Muscle layer of colon (tissue), 2 donors: ENCODE measurements at regions not wholly inside any gene's neighbourhood (a gene's known extent, or its start where the extent isn't known, plus 50 kb on each side); places are given as distances from the start of the nearest gene placed in this dataset.
"Not testable (repeated sequence)": the region's sequence is repeated elsewhere in the genome, so short reads cannot be mapped to it uniquely, and the experiment has no call there.

ENCODE experiments used
- H3K27ac ChIP-seq: one replicate; pipeline ENCODE4 v1.7.0; 2013; ENCODE audit warnings: low read depth, mild to moderate bottlenecking, low read length, moderate library complexity
- H3K27me3 ChIP-seq, 2 donors: one replicate each; pipeline ENCODE4 v1.7.0; 2013; ENCODE audit warnings: low read length in 2 of 2, mild to moderate bottlenecking in 2 of 2; ENCODE audit not compliant: insufficient read depth in 2 of 2, control insufficient read depth in 1 of 2
- H3K36me3 ChIP-seq: one replicate; pipeline ENCODE4 v1.7.0; 2013; ENCODE audit warnings: mild to moderate bottlenecking, low read length; ENCODE audit not compliant: insufficient read depth
- H3K4me1 ChIP-seq: one replicate; pipeline ENCODE4 v1.7.0; 2013; ENCODE audit warnings: mild to moderate bottlenecking, low read length; ENCODE audit not compliant: insufficient read depth
- H3K4me3 ChIP-seq, 2 donors: one replicate each; pipeline ENCODE4 v1.7.0; 2013; ENCODE audit warnings: low read length in 2 of 2, low read depth in 1 of 2, mild to moderate bottlenecking in 1 of 2, moderate library complexity in 1 of 2
- H3K9ac ChIP-seq: one replicate; pipeline ENCODE4 v1.7.0; 2013; ENCODE audit warnings: low read length
- H3K9me3 ChIP-seq: one replicate; pipeline ENCODE4 v1.7.0; 2013; ENCODE audit warnings: mild to moderate bottlenecking, low read length
- donor health status: abdominal sarcoma.
- donor health status: Adenocarcinoma of cecum.

DNA sequence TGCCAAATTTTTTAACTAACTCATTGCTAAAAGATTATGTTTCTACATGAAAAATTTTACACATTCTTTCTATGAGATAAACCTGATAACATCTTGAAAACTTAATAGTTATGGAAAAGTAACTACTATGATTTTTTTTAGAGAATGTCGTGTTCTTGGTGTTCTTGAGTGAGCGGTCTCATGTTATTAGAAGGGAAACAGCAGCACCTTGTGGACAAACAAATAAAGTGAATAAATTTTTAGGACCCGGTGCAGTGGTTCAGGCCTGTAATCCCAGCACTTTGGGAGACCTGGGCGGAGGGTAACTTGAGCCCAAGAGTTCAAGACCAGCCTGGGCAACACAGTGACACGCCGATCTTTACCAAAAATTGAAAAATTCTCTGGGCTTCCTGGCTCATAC is 166.0 kb downstream of the FOXD4L6 start:
- not testable (repeated sequence) for H3K9me3 ChIP-seq, H3K4me1 ChIP-seq, H3K27ac ChIP-seq, H3K9ac ChIP-seq, H3K36me3 ChIP-seq, H3K4me3 ChIP-seq, H3K27me3 ChIP-seq

DNA sequence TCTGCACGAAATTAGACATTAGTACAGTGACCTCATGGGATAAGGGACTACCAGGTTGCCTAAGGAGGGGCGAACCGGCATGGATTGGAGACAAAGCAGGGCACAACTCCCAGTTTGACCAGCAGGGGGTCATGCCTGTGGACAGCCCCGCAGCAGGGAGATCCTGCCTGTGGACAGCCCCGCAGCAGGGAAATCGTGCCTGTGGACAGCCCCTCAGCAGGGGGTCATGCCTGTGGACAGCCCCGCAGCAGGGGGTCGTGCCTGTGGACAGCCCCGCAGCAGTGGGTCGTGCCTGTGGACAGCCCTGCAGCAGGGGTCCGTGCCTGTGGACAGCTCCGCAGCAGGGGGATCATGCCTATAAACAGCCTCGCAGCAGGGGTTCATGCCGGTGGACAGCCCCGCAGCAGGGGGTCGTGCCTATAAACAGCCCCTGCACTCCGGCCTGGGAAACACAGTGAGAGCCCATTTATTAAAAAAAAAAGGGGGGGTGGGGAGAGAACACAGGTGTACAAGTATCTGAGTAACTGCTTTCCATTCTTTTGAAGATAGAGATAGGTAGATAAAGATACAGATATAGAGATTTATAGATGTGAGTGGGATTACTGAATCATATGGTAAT is 176.5 kb downstream of the FOXD4L6 start:
- not testable (repeated sequence) for H3K9me3 ChIP-seq, H3K27me3 ChIP-seq, H3K4me3 ChIP-seq, H3K4me1 ChIP-seq, H3K27ac ChIP-seq, H3K36me3 ChIP-seq, H3K9ac ChIP-seq

DNA sequence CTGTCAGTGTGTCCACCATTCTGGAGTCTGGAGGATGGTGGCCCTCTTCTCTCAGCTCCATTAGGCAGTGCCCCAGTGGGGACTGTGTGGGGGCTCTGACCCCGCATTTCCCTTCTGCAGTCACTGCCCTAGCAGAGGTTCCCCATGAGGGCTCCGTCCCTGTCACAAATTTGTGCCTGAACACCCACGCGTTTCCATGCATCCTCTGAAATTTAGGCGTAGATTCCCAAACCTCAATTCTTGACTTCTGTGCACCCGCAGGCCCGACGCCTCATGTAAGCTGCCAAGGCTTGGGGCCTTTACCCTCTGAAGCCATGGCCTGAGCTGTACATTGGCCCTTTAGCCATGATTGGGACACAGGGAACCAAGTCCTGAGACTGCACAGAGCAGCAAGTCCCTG is 182.3 kb downstream of the FOXD4L6 start:
- not testable (repeated sequence) for H3K36me3 ChIP-seq, H3K4me1 ChIP-seq, H3K27me3 ChIP-seq, H3K9me3 ChIP-seq, H3K4me3 ChIP-seq, H3K27ac ChIP-seq, H3K9ac ChIP-seq

DNA sequence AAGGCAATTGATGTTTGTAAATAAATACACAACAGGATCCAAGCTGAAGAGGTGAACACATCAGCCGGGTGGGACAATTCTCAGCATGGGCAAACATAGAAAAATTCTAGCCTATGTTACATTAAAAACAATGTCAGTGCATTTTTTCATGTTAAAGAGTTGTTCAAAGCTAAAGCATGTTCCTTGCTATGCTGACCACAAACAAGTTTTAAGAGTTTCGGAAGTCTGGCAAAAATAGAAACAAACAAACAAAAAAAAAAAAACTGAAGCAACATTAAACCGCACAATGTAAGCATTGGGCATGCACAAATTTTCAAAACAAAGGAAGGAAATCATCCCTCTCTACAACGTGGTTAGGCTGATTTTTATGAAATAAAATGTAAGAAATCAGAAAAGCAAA is 185.8 kb downstream of the FOXD4L6 start:
- H3K9me3 ChIP-seq, H3K27me3 ChIP-seq, H3K9ac ChIP-seq, H3K4me1 ChIP-seq, H3K4me3 ChIP-seq, H3K36me3 ChIP-seq, H3K27ac ChIP-seq: not testable (repeated sequence)

DNA sequence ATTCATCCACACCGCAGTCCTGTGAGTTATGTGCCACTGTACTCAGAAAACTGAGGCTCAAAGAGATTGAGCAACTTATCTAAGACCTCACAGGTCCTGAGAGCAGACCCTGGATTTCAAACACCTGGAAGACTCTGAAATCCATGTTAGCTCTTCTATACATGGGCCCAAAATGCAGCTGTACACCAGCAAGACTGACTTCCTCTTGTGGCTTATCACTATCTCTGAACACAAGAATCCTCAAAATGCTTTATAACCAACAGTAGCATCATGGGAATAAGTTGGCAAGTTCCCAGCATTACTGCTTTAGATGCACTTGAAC is 188.6 kb downstream of the FOXD4L6 start:
- H3K9me3 ChIP-seq, H3K36me3 ChIP-seq, H3K9ac ChIP-seq, H3K27me3 ChIP-seq, H3K4me3 ChIP-seq, H3K27ac ChIP-seq, H3K4me1 ChIP-seq: not testable (repeated sequence)

DNA sequence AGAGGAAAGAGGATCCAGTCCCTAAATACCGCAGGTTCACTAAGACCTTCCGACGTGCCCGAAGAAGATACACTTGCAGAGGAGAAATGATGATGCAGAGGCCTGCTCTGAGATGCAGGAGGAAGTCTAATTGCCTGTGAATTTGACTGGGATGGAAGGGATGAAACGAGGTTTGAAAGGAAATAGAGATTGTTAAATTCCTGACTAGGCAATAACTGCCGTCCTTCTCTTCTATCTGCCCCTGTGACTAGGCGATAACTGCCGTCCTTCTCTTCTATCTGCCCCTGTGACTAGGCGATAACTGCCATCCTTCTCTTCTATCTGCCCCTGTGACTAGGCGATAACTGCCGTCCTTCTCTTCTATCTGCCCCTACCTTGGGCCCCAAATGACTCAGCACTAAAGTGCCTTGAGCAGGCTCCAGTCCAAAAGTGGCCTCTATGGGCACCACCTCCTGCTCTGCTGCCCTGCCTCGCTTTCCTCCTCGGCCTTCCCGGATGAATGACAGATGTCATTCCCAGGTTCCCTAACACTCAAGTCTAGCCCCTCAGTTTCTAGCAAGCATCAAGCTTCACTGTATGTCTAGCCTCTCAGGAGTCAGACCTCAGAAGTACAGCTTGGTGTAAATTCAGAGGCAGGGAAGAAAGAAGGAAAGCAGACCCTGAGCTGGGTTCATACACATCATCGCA is 189.1 kb downstream of the FOXD4L6 start:
- H3K27ac ChIP-seq, H3K4me1 ChIP-seq, H3K4me3 ChIP-seq, H3K27me3 ChIP-seq, H3K9me3 ChIP-seq, H3K36me3 ChIP-seq, H3K9ac ChIP-seq: not testable (repeated sequence)

DNA sequence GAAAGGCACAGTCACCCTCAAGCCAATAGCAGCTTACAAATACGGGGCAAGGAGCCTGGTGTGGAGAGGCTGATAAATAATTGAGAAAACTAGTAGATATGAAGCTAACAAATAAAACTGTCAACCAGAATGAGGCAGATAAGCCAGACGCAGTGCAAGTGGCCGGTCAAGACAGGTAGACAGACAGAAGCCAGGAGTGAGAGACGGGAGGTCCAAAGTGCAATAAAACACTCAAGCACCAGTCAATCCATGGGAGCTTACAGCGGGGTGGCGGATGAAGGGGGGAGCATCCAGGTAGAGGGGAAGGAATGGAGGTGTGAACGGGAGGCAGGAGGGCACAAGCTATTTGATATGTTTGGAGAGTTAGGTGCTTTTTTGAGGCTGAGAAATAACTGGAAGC is 193.1 kb downstream of the FOXD4L6 start:
- H3K36me3 ChIP-seq: no peaks in the 10 kb centered on the region
- H3K9ac ChIP-seq: no peak overlapping the region
- no peaks in the 10 kb centered on the region for H3K27me3 ChIP-seq
- no peak overlapping the region for H3K4me3 ChIP-seq
- peaks cover 9% of the 10 kb centered on the region for H3K9me3 ChIP-seq
- H3K27ac ChIP-seq: no peak overlapping the region
- no peaks in the 10 kb centered on the region for H3K4me1 ChIP-seq

DNA sequence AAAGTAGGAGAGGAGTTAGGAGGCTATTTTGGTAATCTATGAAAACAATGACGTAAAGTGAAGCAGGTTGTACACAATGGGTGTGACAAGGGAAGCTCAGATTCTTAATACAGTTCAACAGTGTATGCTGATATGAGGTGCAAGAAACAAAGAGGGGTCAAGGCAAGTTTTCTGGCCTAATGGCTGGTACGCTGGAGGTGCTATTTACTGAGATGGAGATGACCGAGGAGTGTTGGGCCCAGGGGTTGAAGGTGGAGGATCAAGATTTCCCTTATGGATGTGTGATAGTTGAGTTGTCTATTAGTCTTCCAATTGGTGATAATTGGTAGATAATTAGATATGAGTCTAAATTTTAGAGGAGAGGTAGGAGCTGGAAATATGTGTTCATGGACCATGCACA is 194.0 kb downstream of the FOXD4L6 start:
- H3K27ac ChIP-seq, H3K4me3 ChIP-seq, H3K4me1 ChIP-seq, H3K36me3 ChIP-seq, H3K9ac ChIP-seq, H3K27me3 ChIP-seq: not testable (repeated sequence)
- peaks cover 10% of the 10 kb centered on the region for H3K9me3 ChIP-seq

DNA sequence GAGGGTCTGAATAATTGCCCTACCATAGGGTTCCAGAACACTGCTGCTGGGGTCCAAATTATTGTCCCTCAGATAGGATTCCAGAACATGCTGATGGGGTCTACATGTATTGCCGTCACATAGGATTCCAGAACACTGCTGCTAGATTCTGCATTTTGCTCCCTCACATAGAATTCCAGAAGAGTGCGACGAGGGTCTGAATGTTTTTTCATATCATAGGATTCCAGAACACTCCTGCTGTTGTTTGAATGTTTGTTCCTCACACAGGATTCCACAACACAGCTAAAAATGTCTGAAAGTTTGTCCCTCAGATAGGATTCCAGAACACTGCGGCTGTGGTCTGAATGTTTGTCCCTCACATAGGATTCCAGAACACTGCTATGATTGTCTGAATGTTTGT is 198.1 kb downstream of the FOXD4L6 start:
- H3K9me3 ChIP-seq: peaks cover 45% of the 10 kb centered on the region
- not testable (repeated sequence) for H3K27me3 ChIP-seq, H3K4me1 ChIP-seq

DNA sequence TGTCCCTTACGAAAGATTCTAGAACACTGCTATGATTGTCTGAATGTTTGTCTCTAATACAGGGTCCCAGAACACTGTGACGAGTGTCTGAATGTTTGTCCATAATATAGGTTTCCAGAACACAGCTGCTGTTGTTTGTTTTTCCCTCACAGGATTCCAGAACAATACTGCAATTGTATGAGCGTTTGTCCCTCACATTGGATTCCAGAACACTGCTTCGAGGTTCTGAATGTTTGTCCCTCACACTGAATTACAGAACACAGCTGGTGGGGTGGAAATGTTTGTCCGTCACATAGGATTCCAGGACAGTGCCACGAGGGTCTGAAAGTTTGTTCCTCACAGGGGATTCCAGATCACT is 199.0 kb downstream of the FOXD4L6 start:
- not testable (repeated sequence) for H3K27me3 ChIP-seq, H3K27ac ChIP-seq, H3K4me3 ChIP-seq, H3K9ac ChIP-seq, H3K36me3 ChIP-seq, H3K4me1 ChIP-seq
- H3K9me3 ChIP-seq: peaks cover 46% of the 10 kb centered on the region

More for the DNA sequence above, 198.1 kb downstream of the FOXD4L6 start:
- H3K9ac ChIP-seq, H3K27ac ChIP-seq, H3K36me3 ChIP-seq: not testable (repeated sequence)
- H3K4me3 ChIP-seq: peak overlapping the region in 1 of 2 donors; percentile 4

DNA sequence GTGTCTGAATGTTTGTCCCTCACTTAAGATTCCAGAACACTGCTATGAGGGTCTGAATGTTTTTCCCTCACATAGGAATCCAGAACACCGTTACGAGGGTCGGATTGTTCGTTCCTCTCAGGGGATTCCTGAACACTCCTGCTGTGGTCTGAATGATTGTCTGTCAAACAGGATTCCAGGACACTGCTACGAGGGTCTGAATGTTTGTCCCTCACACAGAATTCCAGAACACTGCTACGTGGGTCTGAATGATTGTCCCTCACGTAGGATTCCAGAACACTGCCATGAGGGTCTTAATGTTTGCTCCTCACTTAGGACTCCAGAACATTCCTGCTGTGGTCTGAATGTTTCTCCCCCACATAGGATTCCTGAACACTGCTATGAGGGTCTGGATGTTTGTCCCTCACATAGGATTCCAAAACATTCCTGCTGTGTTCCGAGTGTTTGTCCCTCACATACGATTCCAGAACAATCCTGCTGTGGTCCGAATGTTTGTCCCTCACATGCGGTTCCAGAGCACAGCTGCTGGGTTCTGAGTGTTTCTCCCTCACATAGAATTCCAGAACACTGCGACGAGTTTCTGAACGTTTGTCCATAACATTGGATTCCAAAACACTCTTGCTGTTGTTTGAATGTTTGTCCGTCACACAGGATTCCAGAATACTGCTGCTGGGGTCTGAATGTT is 199.5 kb downstream of the FOXD4L6 start:
- no peak overlapping the region for H3K9ac ChIP-seq
- H3K4me1 ChIP-seq: no peaks in the 10 kb centered on the region
- no peaks in the 10 kb centered on the region for H3K27me3 ChIP-seq
- peaks cover 47% of the 10 kb centered on the region for H3K9me3 ChIP-seq
- H3K36me3 ChIP-seq: no peaks in the 10 kb centered on the region
- peak overlapping the region in 1 of 2 donors; percentile 3 for H3K4me3 ChIP-seq
- no peak overlapping the region for H3K27ac ChIP-seq
